WERI-Rb-1 (cell line): ENCODE measurements at regions not wholly inside any gene's neighbourhood (a gene's known extent, or its start where the extent isn't known, plus 50 kb on each side); places are given as distances from the start of the nearest gene placed in this dataset.

Source experiments
- DNase-seq: peaks from one replicate; pipeline ENCODE4 v3.0.0-alpha.2; 2020
- H3K27ac ChIP-seq: fragments of 250-450 bp; sonication (Bioruptor Pico); 2 replicates; pipeline ENCODE4 v1.5.1; 2020; ENCODE audit warnings: mild to moderate bottlenecking, moderate library complexity
- H3K27me3 ChIP-seq: fragments of 250-450 bp; sonication (Bioruptor Pico); 2 replicates; pipeline ENCODE4 v1.5.1; 2021; ENCODE audit warnings: mild to moderate bottlenecking, low read depth, moderate library complexity; ENCODE audit not compliant: insufficient read depth, severe bottlenecking
- H3K36me3 ChIP-seq: fragments of 250-450 bp; sonication (Bioruptor Pico); 2 replicates; pipeline ENCODE4 v1.5.1; 2020; ENCODE audit warnings: mild to moderate bottlenecking, moderate library complexity
- H3K4me3 ChIP-seq: 2 replicates; pipeline ENCODE4 v1.5.1; 2011; ENCODE audit warnings: low read depth, mild to moderate bottlenecking, control low read depth, low read length
- H3K9me3 ChIP-seq: fragments of 250-450 bp; sonication (Bioruptor Pico); 2 replicates; pipeline ENCODE4 v1.5.1; 2021; ENCODE audit warnings: mild to moderate bottlenecking, moderate library complexity; ENCODE audit not compliant: severe bottlenecking
- CTCF ChIP-seq: IDR thresholded peaks from 2 replicates; pipeline ENCODE4 v1.5.1; 2011; ENCODE audit warnings: low read depth, mild to moderate bottlenecking, control low read depth, inconsistent platforms, low read length

- Histone ChIP-seq H3K27me3 (no peaks in the 10 kb centered on the region), H3K36me3 (no peaks in the 10 kb centered on the region), H3K27ac (no peak overlapping the region), H3K9me3 (no peaks in the 10 kb centered on the region), H3K4me3 (no peak overlapping the region)
- no peak for DNase-seq
- TF ChIP-seq CTCF = no peak
These were observed 379.2 kb downstream of the AASDHPPT start for GRCh38 chr11:106456647-106457046.

- no peak for DNase-seq
- no peaks in the 10 kb centered on the region for H3K9me3 ChIP-seq
- no peak overlapping the region for H3K4me3 ChIP-seq
- no peaks in the 10 kb centered on the region for H3K27me3 ChIP-seq
- no peak overlapping the region for H3K27ac ChIP-seq
- H3K36me3 ChIP-seq = no peaks in the 10 kb centered on the region
- TF ChIP-seq CTCF = no peak
These were observed 380.3 kb downstream of the AASDHPPT start for GRCh38 chr11:106457727-106458126.

GRCh38 chr11:106459135-106459534, 381.7 kb downstream of the AASDHPPT start:
- no peak for TF ChIP-seq CTCF
- H3K9me3 ChIP-seq = no peaks in the 10 kb centered on the region
- H3K27ac ChIP-seq = no peak overlapping the region
- no peak overlapping the region for H3K4me3 ChIP-seq
- H3K36me3 ChIP-seq = no peaks in the 10 kb centered on the region
- H3K27me3 ChIP-seq = no peaks in the 10 kb centered on the region
- no peak for DNase-seq

- Histone ChIP-seq H3K36me3 (no peaks in the 10 kb centered on the region), H3K27me3 (no peaks in the 10 kb centered on the region), H3K4me3 (no peak overlapping the region), H3K27ac (no peak overlapping the region), H3K9me3 (no peaks in the 10 kb centered on the region)
- TF ChIP-seq CTCF = no peak
- DNase-seq = no peak
These were observed 383.8 kb downstream of the AASDHPPT start for GRCh38 chr11:106461148-106461691.

GRCh38 chr11:106461839-106462545, 384.5 kb downstream of the AASDHPPT start:
- DNase-seq = no peak
- H3K4me3 ChIP-seq = no peak overlapping the region
- no peak for TF ChIP-seq CTCF
- H3K27ac ChIP-seq = no peak overlapping the region
- no peaks in the 10 kb centered on the region for H3K36me3 ChIP-seq
- H3K9me3 ChIP-seq = no peaks in the 10 kb centered on the region
- no peaks in the 10 kb centered on the region for H3K27me3 ChIP-seq

- peak; percentile 9 for DNase-seq
- no peak for TF ChIP-seq CTCF
- no peaks in the 10 kb centered on the region for H3K36me3 ChIP-seq
- no peaks in the 10 kb centered on the region for H3K9me3 ChIP-seq
- H3K27me3 ChIP-seq = no peaks in the 10 kb centered on the region
- no peak overlapping the region for H3K4me3 ChIP-seq
- H3K27ac ChIP-seq = no peak overlapping the region; the same call in 1 of the 2 replicates
These were observed 385.7 kb downstream of the AASDHPPT start for GRCh38 chr11:106463154-106463553.
